Endothelial cell of umbilical vein (primary cell): ENCODE measurements at regions not wholly inside any gene's neighbourhood (a gene's known extent, or its start where the extent isn't known, plus 50 kb on each side); places are given as distances from the start of the nearest gene placed in this dataset.

Experiments
- EZH2 ChIP-seq: IDR thresholded peaks from 2 replicates; pipeline ENCODE4 v1.6.1; 2012; ENCODE audit warnings: borderline replicate concordance, low read depth, mild to moderate bottlenecking, moderate library complexity, low read length, inconsistent platforms; ENCODE audit not compliant: severe bottlenecking
- MYC ChIP-seq: IDR thresholded peaks from one replicate; pipeline ENCODE4 v1.6.1; 2011; ENCODE audit warnings: mild to moderate bottlenecking, low read depth, low read length
- POLR2A ChIP-seq: IDR thresholded peaks from 2 replicates; pipeline ENCODE4 v1.6.1; 2012; ENCODE audit warnings: low read depth, mild to moderate bottlenecking, control low read depth, low read length
- TF ChIP-seq, protein P1 (sequence below), 2 donors: IDR thresholded peaks; 1 replicate in 1 of 2; 2 replicates in 1 of 2; pipeline ENCODE4 v1.5.1; 2011; ENCODE audit warnings: low read length in 2 of 2, mild to moderate bottlenecking in 2 of 2, moderate library complexity in 2 of 2, control low read depth in 1 of 2, inconsistent platforms in 1 of 2, low read depth in 1 of 2; ENCODE audit not compliant: insufficient read depth in 1 of 2; ENCODE audit errors: extremely low read depth in 1 of 2

DNA sequence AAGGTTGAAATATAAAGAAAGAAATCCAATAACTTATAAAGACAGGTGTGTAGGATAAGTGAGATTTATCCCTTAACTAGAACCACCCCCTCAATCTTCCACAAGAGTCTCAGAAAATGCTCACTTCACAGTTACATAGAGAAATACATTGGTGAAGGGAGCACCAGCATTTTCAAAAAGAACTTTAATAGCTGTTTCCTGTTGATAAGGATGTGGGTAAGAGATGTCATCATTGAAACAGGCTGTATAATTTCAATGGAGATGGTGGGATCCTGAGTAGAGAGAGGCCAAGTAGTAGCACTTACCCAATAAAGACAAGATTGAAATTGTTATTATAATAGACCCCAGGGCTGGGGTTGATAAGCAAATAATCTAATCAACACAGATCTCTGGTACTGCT, 162.2 kb upstream of the TACR1 start:
- TF ChIP-seq MYC (no peak), POLR2A (no peak), EZH2 (no peak)
- TF ChIP-seq, protein P1, sequence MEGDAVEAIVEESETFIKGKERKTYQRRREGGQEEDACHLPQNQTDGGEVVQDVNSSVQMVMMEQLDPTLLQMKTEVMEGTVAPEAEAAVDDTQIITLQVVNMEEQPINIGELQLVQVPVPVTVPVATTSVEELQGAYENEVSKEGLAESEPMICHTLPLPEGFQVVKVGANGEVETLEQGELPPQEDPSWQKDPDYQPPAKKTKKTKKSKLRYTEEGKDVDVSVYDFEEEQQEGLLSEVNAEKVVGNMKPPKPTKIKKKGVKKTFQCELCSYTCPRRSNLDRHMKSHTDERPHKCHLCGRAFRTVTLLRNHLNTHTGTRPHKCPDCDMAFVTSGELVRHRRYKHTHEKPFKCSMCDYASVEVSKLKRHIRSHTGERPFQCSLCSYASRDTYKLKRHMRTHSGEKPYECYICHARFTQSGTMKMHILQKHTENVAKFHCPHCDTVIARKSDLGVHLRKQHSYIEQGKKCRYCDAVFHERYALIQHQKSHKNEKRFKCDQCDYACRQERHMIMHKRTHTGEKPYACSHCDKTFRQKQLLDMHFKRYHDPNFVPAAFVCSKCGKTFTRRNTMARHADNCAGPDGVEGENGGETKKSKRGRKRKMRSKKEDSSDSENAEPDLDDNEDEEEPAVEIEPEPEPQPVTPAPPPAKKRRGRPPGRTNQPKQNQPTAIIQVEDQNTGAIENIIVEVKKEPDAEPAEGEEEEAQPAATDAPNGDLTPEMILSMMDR (IDR thresholded peaks at IDR 0.05; ENCODE audit: extremely low read depth in 1 of 2, insufficient read depth in 1 of 2, low read depth in 1 of 2, low read length in 2 of 2): no peak
